SK-N-SH treated with all-trans-retinoic acid at 6 μM for 48 hours (cell line): ENCODE measurements at regions not wholly inside any gene's neighbourhood (a gene's known extent, or its start where the extent isn't known, plus 50 kb on each side); places are given as distances from the start of the nearest gene placed in this dataset.

ENCODE experiments used
- CREB5 ChIP-seq: fragments of 250-450 bp; sonication (Bioruptor Pico); IDR thresholded peaks from 2 replicates; pipeline ENCODE4 v1.5.1; 2020; ENCODE audit warnings: low read depth, mild to moderate bottlenecking, moderate library complexity
- ESRRG ChIP-seq: fragments of 250-450 bp; sonication (Bioruptor Pico); IDR thresholded peaks from 2 replicates; pipeline ENCODE4 v1.6.1; 2021; ENCODE audit warnings: mild to moderate bottlenecking
- GLIS3 ChIP-seq: fragments of 250-450 bp; sonication (Bioruptor Pico); IDR thresholded peaks from 2 replicates; pipeline ENCODE4 v1.5.0; 2020; ENCODE audit warnings: mild to moderate bottlenecking, moderate library complexity
- ISL1 ChIP-seq: fragments of 250-450 bp; sonication (Bioruptor Pico); IDR thresholded peaks from 2 replicates; pipeline ENCODE4 v2.1.2; 2022; ENCODE audit warnings: mild to moderate bottlenecking, moderate library complexity
- OSR1 ChIP-seq: fragments of 250-450 bp; sonication (Bioruptor Pico); IDR thresholded peaks from 2 replicates; pipeline ENCODE4 v1.8.0; 2022; ENCODE audit warnings: moderate library complexity, mild to moderate bottlenecking, inconsistent platforms
- ZFP30 ChIP-seq: fragments of 450-650 bp; formaldehyde crosslinking; IDR thresholded peaks from 2 replicates; pipeline ENCODE4 v1.5.0; 2022; ENCODE audit warnings: mild to moderate bottlenecking, moderate library complexity

GRCh38 chr2:199119796-199120195 lies 337.9 kb downstream of the SATB2 start:
- TF ChIP-seq CREB5 = no peak
- no peak for TF ChIP-seq OSR1 (CRISPR knock-in tag)
- no peak for TF ChIP-seq GLIS3 (CRISPR knock-in tag)
- no peak for TF ChIP-seq ZFP30
- no peak for TF ChIP-seq ESRRG (CRISPR knock-in tag)
- TF ChIP-seq ISL1 = no peak
